Peyer's patch (tissue), 4 donors: ENCODE measurements at regions not wholly inside any gene's neighbourhood (a gene's known extent, or its start where the extent isn't known, plus 50 kb on each side); places are given as distances from the start of the nearest gene placed in this dataset.

Source experiments
- CTCF ChIP-seq, 6 experiments: fragments of 450-650 bp in 4 of 6; fragments of 200-600 bp in 2 of 6; sonication (generic) in 1 of 6; IDR thresholded peaks; one replicate each; pipeline ENCODE4 v1.5.1; 2017 to 2019; ENCODE audit warnings: antibody characterized with exemption in 6 of 6, mild to moderate bottlenecking in 3 of 6, moderate library complexity in 1 of 6
- POLR2A ChIP-seq, 2 donors: fragments of 450-650 bp; IDR thresholded peaks; one replicate each; pipeline ENCODE4 v1.5.1; 2017; ENCODE audit warnings: antibody characterized with exemption in 2 of 2, mild to moderate bottlenecking in 2 of 2, moderate library complexity in 2 of 2

GRCh38 chr13:28588296-28588695 is 70.6 kb upstream of the POMP start:
- TF ChIP-seq CTCF (IDR thresholded peaks at IDR 0.05) (no peak), POLR2A (IDR thresholded peaks at IDR 0.05) (no peak)
